Right atrium auricular region (tissue), 2 donors: ENCODE measurements at regions not wholly inside any gene's neighbourhood (a gene's known extent, or its start where the extent isn't known, plus 50 kb on each side); places are given as distances from the start of the nearest gene placed in this dataset.

Experiments used
- DNase-seq: peaks from one replicate; pipeline ENCODE4 v3.0.0-alpha.2; 2019; ENCODE audit warnings: low spot score
- H3K27ac ChIP-seq, 2 donors: fragments of 200-600 bp; sonication (generic); 1 replicate in 1 of 2; 2 replicates in 1 of 2; pipeline ENCODE4 v1.5.1; 2016 to 2019
- H3K27me3 ChIP-seq, 2 donors: fragments of 200-600 bp; sonication (generic); one replicate each; pipeline versions ENCODE4 v1.5.1 to v1.6.0; 2017 to 2019
- H3K36me3 ChIP-seq: fragments of 200-600 bp; sonication (generic); one replicate; pipeline ENCODE4 v1.5.1; 2016
- H3K4me1 ChIP-seq, 2 donors: fragments of 200-600 bp; sonication (generic); one replicate each; pipeline versions ENCODE4 v1.5.1 to v1.6.0; 2017 to 2019
- H3K4me3 ChIP-seq, 2 donors: fragments of 200-600 bp; sonication (generic); 1 replicate in 1 of 2; 2 replicates in 1 of 2; pipeline ENCODE4 v1.5.1; 2017 to 2019; ENCODE audit warnings: mild to moderate bottlenecking in 1 of 2, moderate library complexity in 1 of 2
- H3K9me3 ChIP-seq, 2 donors: fragments of 200-600 bp; sonication (generic); one replicate each; pipeline ENCODE4 v1.5.1; 2019
- CTCF ChIP-seq, 2 donors: fragments of 200-600 bp; sonication (generic); IDR thresholded peaks; one replicate each; pipeline ENCODE4 v1.5.1; 2019; ENCODE audit warnings: antibody characterized with exemption in 2 of 2

DNA sequence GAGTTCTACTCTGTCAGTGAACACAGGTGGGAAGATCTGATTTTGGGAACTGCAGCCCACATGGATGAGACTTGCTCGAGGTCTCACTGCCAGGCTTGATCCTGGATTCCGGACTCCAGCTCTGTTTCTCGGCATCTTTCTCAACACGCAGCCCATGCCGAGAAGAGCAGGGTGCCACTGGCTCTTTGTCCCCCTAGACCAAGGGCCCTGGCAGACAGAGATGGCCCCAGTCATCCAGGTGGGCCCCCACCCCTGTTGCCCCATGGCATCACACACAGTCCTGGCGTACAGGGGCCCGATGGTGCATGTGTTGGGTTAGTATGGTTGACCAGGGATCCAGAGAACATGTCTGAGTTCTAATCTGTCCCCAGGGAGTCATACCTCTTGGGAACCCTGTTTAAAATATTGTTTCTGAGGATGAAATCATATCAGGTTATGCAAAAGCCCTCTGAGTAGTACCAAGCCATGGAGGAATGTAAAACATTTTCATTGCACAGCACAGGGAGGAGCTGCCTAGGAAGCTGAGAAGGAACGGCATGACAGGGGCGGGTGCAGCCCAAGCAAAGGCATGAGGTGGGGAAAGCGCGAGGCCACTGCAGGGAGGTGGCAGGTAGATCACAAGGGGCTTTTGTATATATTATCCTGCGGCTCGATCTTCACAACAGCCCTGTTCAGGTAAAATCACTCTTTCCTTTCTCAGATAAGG, 320.6 kb downstream of the UACA start:
- Histone ChIP-seq H3K9me3 (no peaks in the 10 kb centered on the region), H3K36me3 (no peaks in the 10 kb centered on the region), H3K4me3 (no peak overlapping the region), H3K27me3 (no peaks in the 10 kb centered on the region), H3K27ac (no peak overlapping the region), H3K4me1 (peaks cover 0 to 20% of the 10 kb centered on the region in 2 donors)
- TF ChIP-seq CTCF (IDR thresholded peaks at IDR 0.05), result no peak
- no peak for DNase-seq

- Histone ChIP-seq H3K36me3 (no peaks in the 10 kb centered on the region), H3K4me3 (no peak overlapping the region), H3K4me1 (peaks cover 0 to 15% of the 10 kb centered on the region in 2 donors), H3K9me3 (no peaks in the 10 kb centered on the region), H3K27ac (no peak overlapping the region), H3K27me3 (no peaks in the 10 kb centered on the region)
- no peak for TF ChIP-seq CTCF (IDR thresholded peaks at IDR 0.05)
- DNase-seq, result no peak
These were observed 321.1 kb downstream of the UACA start for GRCh38 chr15:70442211-70442610.

- no peak for TF ChIP-seq CTCF (IDR thresholded peaks at IDR 0.05)
- no peaks in the 10 kb centered on the region for H3K27me3 ChIP-seq
- no peaks in the 10 kb centered on the region for H3K9me3 ChIP-seq
- no peaks in the 10 kb centered on the region for H3K36me3 ChIP-seq
- H3K4me3 ChIP-seq, result no peak overlapping the region
- no peak for DNase-seq
- H3K4me1 ChIP-seq, result peaks cover 0 to 13% of the 10 kb centered on the region in 2 donors
- H3K27ac ChIP-seq, result no peak overlapping the region
These were observed 322.8 kb downstream of the UACA start for GRCh38 chr15:70440416-70441138.

GRCh38 chr15:70439880-70440279, 323.5 kb downstream of the UACA start:
- Histone ChIP-seq H3K4me3 (no peak overlapping the region), H3K9me3 (no peaks in the 10 kb centered on the region), H3K27ac (no peak overlapping the region), H3K4me1 (peaks cover 0 to 13% of the 10 kb centered on the region in 2 donors), H3K27me3 (no peaks in the 10 kb centered on the region), H3K36me3 (no peaks in the 10 kb centered on the region)
- DNase-seq, result no peak
- TF ChIP-seq CTCF (IDR thresholded peaks at IDR 0.05), result no peak

GRCh38 chr15:70439304-70439877, 324.0 kb downstream of the UACA start:
- no peak overlapping the region for H3K4me3 ChIP-seq
- H3K27ac ChIP-seq, result no peak overlapping the region
- no peaks in the 10 kb centered on the region for H3K36me3 ChIP-seq
- no peaks in the 10 kb centered on the region for H3K27me3 ChIP-seq
- no peak for DNase-seq
- no peak for TF ChIP-seq CTCF (IDR thresholded peaks at IDR 0.05)
- peaks cover 0 to 17% of the 10 kb centered on the region in 2 donors for H3K4me1 ChIP-seq
- no peaks in the 10 kb centered on the region for H3K9me3 ChIP-seq
